ENCODE measurements at regions not wholly inside any gene's neighbourhood (a gene's known extent, or its start where the extent isn't known, plus 50 kb on each side); places are given as distances from the start of the nearest gene placed in this dataset.

- TF ChIP-seq CTCF (IDR thresholded peaks at IDR 0.05; ENCODE audit: insufficient read depth, low read length, poor library complexity, severe bottlenecking), result no peak
- TF ChIP-seq EZH2phosphoT487 (conservative IDR thresholded peaks at IDR 0.05; ENCODE audit: low read length), result no peak
These were observed 117.5 kb downstream of the DLL1 start for GRCh38 chr6:170173335-170173881.

Data from SU-DHL-6 (cell line).